ENCODE measurements at regions not wholly inside any gene's neighbourhood (a gene's known extent, or its start where the extent isn't known, plus 50 kb on each side); places are given as distances from the start of the nearest gene placed in this dataset.

GRCh38 chr5:167406513-167406912, 884.9 kb upstream of the WWC1 start:
- H3K4me3 ChIP-seq (ENCODE audit: low read depth, low read length), result no peak overlapping the region
- TF ChIP-seq CTCF (IDR thresholded peaks at IDR 0.05; ENCODE audit: borderline replicate concordance, insufficient read depth, low read depth, low read length), result no peak

- no peak for TF ChIP-seq CTCF (IDR thresholded peaks at IDR 0.05; ENCODE audit: borderline replicate concordance, insufficient read depth, low read depth, low read length)
- no peak overlapping the region for H3K4me3 ChIP-seq (ENCODE audit: low read depth, low read length)
These were observed 878.9 kb upstream of the WWC1 start for GRCh38 chr5:167412556-167412955.

GRCh38 chr5:167413506-167413905, 877.9 kb upstream of the WWC1 start:
- no peak for TF ChIP-seq CTCF (IDR thresholded peaks at IDR 0.05; ENCODE audit: borderline replicate concordance, insufficient read depth, low read depth, low read length)

GRCh38 chr5:167414611-167415010, 876.8 kb upstream of the WWC1 start:
- no peak for TF ChIP-seq CTCF (IDR thresholded peaks at IDR 0.05; ENCODE audit: borderline replicate concordance, insufficient read depth, low read depth, low read length)

More at GRCh38 chr5:167413506-167413905, 877.9 kb upstream of the WWC1 start:
- no peak overlapping the region for H3K4me3 ChIP-seq (ENCODE audit: low read depth, low read length)

GRCh38 chr5:167415779-167416746, 875.4 kb upstream of the WWC1 start:
- TF ChIP-seq CTCF (IDR thresholded peaks at IDR 0.05; ENCODE audit: borderline replicate concordance, insufficient read depth, low read depth, low read length), result no peak
- H3K4me3 ChIP-seq (ENCODE audit: low read depth, low read length), result no peak overlapping the region

More at GRCh38 chr5:167414611-167415010, 876.8 kb upstream of the WWC1 start:
- H3K4me3 ChIP-seq (ENCODE audit: low read depth, low read length), result no peak overlapping the region

- no peak for TF ChIP-seq CTCF (IDR thresholded peaks at IDR 0.05; ENCODE audit: borderline replicate concordance, insufficient read depth, low read depth, low read length)
- no peak overlapping the region for H3K4me3 ChIP-seq (ENCODE audit: low read depth, low read length)
These were observed 873.8 kb upstream of the WWC1 start for GRCh38 chr5:167417662-167418061.

- no peak for TF ChIP-seq CTCF (IDR thresholded peaks at IDR 0.05; ENCODE audit: borderline replicate concordance, insufficient read depth, low read depth, low read length)
- no peak overlapping the region for H3K4me3 ChIP-seq (ENCODE audit: low read depth, low read length)
These were observed 866.3 kb upstream of the WWC1 start for GRCh38 chr5:167425161-167425560.

All from GM12875 (cell line).